ENCODE measurements at regions not wholly inside any gene's neighbourhood (a gene's known extent, or its start where the extent isn't known, plus 50 kb on each side); places are given as distances from the start of the nearest gene placed in this dataset.

DNA sequence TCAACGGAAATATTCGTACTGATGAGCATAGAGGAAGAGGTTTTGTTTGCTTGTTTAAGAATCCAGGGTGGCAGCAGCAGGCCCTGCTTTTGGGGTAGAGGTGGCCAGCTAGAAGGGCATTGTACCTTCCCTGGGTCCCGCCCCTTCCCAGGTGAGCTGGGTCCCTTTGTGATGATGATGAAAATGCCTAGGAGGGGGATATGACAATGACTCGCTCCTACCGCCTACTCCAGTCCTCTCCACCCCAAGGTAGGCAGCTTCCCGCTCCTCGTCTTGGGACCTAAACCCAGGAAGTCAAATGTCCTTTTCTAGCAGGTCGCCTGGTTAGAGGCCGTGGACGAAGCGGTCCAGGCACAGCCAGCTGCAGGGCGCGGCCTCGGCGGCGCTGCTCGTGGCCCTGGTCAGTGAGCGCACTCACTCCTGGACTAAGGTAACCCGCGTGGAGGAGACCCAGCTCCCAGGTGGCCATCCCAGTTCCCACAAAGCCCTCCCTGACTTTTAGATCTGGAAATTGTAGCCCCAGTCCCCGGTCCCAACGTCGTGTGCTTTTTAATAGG lies 141.4 kb downstream of the LSMEM1 start:
- TF ChIP-seq, protein P1, sequence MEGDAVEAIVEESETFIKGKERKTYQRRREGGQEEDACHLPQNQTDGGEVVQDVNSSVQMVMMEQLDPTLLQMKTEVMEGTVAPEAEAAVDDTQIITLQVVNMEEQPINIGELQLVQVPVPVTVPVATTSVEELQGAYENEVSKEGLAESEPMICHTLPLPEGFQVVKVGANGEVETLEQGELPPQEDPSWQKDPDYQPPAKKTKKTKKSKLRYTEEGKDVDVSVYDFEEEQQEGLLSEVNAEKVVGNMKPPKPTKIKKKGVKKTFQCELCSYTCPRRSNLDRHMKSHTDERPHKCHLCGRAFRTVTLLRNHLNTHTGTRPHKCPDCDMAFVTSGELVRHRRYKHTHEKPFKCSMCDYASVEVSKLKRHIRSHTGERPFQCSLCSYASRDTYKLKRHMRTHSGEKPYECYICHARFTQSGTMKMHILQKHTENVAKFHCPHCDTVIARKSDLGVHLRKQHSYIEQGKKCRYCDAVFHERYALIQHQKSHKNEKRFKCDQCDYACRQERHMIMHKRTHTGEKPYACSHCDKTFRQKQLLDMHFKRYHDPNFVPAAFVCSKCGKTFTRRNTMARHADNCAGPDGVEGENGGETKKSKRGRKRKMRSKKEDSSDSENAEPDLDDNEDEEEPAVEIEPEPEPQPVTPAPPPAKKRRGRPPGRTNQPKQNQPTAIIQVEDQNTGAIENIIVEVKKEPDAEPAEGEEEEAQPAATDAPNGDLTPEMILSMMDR (IDR thresholded peaks at IDR 0.05): no peak
- TF ChIP-seq POLR2A (IDR thresholded peaks at IDR 0.05): no peak
- no peak for TF ChIP-seq POLR2AphosphoS5 (IDR thresholded peaks at IDR 0.05)

Measured in prostate gland (tissue), 2 donors.